CD4-positive, alpha-beta T cell treated with Interleukin-17A for 1 hour (primary cell): ENCODE measurements at regions not wholly inside any gene's neighbourhood (a gene's known extent, or its start where the extent isn't known, plus 50 kb on each side); places are given as distances from the start of the nearest gene placed in this dataset.
"Not testable (repeated sequence)": the region's sequence is repeated elsewhere in the genome, so short reads cannot be mapped to it uniquely, and the experiment has no call there.

ENCODE experiments used
- DNase-seq: peaks from one replicate; pipeline ENCODE4 v3.0.0-alpha.2; 2020

- DNase-seq = no peak
These were observed 274.1 kb downstream of the REEP3 start for GRCh38 chr10:63795094-63795860.

GRCh38 chr10:63798599-63799498, 277.6 kb downstream of the REEP3 start:
- DNase-seq = no peak

GRCh38 chr10:63799521-63800300, 278.5 kb downstream of the REEP3 start:
- DNase-seq = no peak

GRCh38 chr10:63801166-63801565, 280.0 kb downstream of the REEP3 start:
- no peak for DNase-seq

DNA sequence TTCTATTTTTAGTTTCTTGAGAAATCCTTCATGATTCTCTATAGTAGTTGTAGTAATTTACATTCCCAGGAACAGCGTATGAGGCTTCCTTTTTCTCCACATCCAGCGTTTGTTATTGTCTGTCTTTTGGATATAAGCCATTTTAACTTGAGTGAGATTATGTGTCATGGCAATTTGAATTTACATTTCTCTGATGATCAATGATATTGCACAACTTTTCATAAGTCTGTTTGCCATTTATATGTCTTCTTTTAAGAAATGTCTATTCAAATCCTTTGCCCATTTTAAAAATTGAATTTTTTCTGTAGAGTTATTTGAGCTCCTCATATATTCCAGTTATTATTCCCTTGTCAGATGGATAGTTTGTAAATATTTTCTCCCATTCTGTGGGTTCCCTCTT, 285.1 kb downstream of the REEP3 start:
- DNase-seq = no peak

DNA sequence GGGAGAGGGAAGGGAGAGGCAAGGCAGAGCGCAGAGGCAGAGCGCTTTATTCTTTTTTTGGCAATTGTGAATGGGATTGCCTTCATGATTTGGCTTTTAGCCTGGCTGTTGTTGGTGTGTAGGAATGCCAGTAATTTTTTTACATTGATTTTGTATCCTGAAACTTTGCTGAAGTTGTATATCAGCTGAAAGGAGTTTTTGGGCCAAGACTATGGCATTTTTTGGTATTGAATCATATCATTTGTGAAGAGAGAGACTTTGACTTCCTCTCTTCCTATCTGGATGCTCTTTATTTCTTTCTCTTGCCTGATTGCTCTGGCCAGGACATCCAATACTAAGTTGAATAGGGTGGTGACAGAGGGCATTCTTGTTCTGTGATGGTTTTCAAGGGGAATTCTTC, 291.3 kb downstream of the REEP3 start:
- DNase-seq = no peak

DNA sequence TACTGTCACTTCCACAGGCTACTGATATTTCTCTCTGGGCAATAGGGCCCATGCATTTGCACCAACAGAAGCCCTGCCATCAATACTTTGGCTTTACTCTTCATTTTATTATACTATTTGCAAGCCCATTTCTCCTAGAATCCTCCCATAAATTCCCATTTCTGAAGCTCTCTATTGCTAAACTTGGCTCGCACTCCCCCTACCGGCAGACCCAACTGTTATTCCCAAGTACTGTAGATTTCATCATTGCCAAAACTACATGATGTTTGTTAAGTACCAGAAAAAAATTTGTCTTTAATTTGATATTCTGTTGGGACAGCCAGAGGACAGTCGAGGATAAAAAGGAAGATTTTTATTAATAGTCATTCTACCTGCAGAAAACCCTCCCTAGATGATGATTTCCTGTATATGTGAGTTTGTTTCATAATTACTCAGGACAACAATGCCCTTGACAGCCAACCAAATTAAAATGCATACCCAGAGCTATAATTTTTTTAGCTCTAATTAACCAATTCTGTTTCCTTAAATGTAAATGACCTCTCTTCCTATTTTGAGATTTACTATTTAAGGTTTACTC, 298.6 kb downstream of the REEP3 start:
- no peak for DNase-seq

GRCh38 chr10:63822496-63822895, 301.3 kb downstream of the REEP3 start:
- no peak for DNase-seq

DNA sequence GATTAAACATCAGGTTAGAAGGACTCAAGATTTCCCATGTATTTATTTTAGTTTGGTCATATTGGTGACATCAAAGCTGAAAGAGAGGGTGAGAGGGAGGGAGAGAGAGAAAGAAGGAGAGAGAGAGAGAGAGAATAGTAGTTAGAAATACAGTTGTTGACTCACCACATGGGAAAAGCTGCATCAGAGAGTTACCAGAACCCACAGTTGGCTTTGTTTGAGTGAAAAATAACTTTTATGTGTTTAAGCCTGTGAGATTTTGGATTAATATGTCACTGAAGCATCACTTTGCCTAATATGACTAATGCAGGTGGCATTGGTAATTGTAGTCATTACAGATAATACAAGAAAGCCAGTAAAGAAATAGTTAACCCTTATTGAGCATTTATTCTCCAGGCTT, 303.9 kb downstream of the REEP3 start:
- DNase-seq = no peak

DNA sequence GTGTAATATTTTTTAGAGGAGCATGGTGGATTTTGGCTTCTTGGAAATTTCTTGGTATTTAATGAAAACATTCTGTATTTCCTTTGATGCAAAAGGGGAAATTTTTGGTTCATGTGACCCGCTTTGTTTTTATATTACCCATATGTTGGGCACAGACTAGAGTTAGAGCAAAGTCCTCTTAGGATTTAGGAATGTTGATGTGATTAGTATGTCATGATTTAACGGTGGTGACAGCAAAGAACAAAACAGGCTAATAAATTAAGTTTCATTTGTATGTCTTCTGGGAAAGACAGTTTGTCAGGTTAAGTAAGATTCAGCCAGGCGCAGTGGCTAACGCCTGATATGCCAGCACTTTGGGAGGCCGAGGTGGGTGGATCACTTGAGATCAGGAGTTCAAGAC, 304.6 kb downstream of the REEP3 start:
- DNase-seq = no peak

- not testable (repeated sequence) for DNase-seq
These were observed 305.8 kb downstream of the REEP3 start for GRCh38 chr10:63827018-63827417.

GRCh38 chr10:63829020-63829419, 307.8 kb downstream of the REEP3 start:
- DNase-seq = no peak

- no peak for DNase-seq
These were observed 308.5 kb downstream of the REEP3 start for GRCh38 chr10:63829573-63830149.

- no peak for DNase-seq
These were observed 311.5 kb downstream of the REEP3 start for GRCh38 chr10:63832686-63833085.

DNA sequence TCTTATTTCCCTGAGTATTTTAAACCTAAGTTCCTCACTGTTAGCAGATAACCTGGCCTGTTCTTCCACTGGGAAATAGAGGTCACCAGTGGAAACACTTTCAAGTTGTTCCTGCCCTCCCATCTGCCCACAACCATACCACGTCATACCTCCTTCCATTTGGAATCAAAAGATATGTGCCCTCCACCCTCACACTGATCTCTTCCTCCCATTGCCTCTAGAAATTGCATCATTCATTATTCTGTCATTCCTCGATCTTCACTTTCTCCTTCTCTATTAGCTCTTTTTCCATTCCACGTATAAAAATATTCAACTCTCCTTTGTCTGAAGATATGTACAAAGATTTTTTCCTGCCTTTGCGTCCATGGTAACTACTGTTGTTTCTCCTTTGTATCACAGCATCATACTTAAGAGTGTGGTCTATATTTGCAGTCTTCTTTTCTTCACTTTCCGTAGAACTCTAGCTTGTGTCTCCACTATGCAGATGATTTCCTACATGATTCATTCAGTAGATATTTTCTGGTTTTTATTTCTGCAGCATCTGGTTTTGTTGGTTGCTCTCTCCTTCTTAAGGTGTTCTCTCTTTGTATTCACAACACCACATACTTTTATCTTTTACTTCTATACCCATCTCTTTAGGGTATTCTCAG, 312.3 kb downstream of the REEP3 start:
- no peak for DNase-seq

GRCh38 chr10:63836666-63837442, 315.7 kb downstream of the REEP3 start:
- no peak for DNase-seq

- DNase-seq = no peak
These were observed 320.6 kb downstream of the REEP3 start for GRCh38 chr10:63841761-63842160.

DNA sequence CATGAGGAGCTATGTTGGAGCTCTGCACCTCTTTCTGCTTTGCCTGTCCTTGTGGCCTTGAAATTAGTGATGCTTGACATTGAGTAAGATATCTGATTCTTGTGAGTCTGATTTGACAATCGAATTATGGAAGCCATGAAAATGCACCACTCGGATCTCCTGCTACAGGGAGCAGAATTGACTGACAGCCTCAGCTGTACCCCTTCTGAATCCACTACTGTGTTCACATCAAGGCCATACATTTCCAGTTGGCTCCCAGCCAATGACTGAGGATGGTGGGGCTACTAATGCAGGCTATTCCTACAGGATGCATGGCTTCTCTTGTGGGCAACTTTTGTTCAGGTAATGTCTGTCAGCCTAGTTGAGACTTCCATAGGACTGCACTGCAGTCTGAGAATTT, 321.9 kb downstream of the REEP3 start:
- DNase-seq = no peak

DNA sequence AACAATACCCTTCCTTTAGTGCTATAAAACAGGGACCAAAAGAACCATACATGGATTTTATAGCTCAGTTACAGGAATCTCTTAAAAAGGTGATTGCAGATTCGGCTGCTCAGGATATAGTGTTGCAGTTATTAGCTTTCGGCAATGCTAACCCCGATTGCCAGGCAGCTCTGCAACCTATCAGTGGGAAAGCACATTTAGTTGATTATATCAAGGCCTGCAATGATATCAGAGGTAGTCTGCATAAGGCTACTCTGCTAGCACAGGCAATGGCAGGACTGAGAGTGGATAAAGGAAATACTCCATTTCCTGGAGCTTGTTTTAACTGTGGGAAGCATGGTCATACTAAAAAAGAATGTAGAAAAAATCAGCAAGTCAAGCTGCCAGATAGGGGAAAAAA, 327.7 kb downstream of the REEP3 start:
- not testable (repeated sequence) for DNase-seq

DNA sequence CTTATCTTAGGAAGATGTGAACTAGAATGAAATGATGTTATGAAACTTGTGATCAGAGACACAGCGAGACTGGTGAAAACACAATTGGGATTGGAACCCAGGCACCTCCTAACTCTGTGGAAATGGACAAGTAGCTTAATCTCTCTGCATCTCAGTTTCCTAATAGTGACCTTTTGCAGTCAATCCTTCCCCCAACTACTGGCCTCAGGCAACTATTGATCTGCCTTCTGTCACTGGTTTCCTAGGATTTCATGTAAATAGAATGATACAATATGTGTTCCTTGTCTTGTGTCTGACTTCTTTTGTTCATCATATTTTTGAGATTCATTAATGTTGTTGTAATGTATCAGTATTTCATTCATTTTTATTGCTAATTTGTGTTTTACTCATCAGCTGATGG, 341.7 kb downstream of the REEP3 start:
- DNase-seq = no peak

- DNase-seq = no peak
These were observed 344.0 kb downstream of the REEP3 start for GRCh38 chr10:63865210-63865609.
